T-helper 2 cell treated with Interferon-gamma antibody and Interleukin-4, amounts not matched to agents 100 ng/mL and 5 ng/mL, for 36 hours (primary cell): ENCODE measurements at regions not wholly inside any gene's neighbourhood (a gene's known extent, or its start where the extent isn't known, plus 50 kb on each side); places are given as distances from the start of the nearest gene placed in this dataset.

Experiments
- intact Hi-C: fragments of 100-400 bp; cut with micrococcal nuclease; formaldehyde crosslinking; loops from one replicate; pipeline ENCODE4 v1.15.1; 2023

DNA sequence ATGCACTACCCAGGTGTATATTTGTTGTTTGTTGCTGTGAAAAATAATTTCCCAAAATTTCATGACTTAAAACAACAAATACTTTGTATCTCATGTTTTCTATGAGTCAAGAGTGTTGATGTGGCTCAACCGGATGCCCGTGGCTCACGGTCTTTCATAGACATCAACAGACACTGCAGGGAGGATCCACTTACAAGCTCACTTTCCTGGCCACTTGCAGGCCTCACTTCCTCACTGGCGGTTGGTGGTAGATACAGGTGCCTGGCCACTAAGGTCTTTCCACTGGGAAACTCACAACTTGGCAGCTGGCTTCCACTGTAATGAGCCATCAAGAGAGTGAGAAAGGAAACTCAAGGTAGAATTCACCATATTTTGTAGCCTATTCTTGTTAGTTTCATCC is 662.9 kb downstream of the IRS1 start:
- intact Hi-C loops, result no loop called here

DNA sequence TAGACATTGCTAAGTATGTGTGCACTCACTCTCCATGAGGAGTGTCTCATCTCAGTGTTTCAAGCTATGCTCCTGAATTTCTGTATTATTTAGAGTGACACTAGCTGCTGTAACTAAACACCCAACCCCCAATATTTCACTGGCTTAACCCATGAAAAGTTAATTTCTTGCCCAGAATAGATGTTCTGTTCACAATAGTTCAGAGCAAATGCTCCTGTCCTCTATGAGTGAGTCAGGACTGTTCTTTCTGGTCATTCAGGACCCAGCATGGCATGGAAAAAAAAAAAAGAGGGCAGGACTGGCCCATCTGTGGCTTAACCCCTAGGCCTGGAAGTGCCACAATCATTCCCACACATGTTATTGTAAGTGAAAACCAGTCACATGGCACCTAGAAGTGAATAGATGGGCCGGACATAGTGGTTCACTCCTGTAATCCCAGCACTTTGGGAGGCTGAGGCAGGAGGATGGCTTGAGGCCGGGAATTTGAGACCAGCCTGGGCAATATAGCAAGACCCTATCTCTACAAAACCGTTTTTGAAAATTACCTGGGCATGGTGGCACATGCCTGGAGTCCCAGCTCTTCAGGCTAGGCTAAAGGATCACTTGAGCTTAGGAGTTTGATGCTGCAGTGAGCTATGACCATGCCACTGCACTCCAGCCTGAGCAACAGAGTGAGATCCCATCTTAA is 663.6 kb downstream of the IRS1 start:
- intact Hi-C loops, result no loop called here

DNA sequence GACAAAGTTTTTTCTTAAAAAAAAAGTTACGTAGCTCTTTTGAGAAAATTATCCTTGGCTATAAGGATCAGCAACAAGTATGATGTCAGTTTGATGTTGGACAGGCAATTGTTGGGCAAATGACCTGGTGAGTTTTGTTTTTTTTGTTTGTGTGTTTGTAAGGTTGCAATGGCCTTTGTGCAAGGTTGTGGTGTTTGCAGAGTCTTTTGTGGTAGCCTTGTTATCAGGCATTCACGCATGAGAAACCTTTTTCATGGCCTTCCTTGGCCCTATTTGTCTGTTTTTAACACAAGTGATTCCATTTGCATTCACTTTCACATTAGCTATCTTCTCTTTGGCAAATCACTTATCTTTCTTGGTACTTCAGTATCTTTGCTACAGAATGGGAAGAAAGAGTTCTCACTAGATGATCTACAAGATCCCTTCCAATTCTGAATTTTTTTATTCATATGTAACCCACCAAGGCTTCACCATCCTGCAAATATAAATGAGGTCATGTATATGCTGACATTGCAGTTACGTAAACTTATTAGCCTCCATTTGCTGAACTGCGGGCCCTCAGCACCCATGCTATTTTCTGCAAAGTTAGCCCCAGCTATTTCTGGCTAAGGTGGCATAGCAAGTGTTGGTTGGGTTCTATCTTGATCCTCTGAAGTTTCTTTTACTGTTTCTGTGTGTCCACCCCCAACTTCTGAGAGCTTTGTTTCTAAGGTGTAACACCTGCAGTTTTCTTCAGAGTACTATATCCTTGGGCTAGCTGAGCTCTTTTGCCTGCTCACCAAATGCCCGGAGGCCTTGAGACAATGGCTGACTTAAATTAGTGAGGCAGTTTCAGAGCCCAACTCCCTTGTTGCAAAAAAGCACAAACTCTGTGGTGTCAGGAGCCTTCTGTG is 667.1 kb downstream of the IRS1 start:
- intact Hi-C loops, result no loop called here

DNA sequence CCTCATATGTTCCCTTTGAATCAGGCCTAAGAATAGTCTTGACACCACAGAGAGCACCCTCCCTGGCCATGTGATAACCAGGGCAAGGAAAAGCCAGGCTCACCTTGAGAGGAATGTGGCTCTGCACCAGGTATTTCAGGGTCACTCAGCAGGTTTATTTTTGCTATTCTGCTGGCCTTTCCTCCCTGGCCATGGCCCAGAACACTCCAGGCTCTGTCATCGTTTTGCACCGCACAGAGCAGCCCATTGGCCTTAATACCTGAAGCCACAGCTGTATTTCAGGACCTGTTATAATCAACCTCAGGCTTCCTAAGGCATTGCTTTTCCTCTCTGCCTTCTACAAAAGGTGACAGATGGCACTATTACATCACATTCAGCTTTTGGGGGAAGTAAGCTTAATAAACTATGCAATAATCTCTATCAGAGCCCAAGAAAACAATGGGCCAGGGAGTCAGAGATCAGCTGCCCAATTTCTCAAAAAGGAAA is 668.3 kb downstream of the IRS1 start:
- intact Hi-C loops, result no loop called here

DNA sequence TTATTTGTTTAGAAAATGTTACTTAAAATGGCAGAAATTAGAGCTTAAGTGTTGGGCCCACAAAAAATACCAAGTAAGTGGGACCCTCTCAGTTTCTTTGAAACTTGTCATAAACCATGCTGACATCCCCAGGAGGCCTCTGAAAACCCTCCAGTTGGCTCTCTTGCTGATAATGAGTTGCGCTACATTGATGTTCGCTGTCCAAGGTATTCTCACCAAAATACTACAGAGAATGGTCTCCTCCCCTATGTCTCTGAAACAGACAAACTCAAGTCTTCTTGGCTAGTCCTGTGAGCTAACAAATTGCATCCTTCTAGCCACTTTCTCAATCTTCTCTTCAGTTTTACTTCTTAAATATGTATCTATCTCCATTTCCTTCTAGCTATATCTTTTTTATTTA is 669.4 kb downstream of the IRS1 start:
- intact Hi-C loops, result no loop called here

DNA sequence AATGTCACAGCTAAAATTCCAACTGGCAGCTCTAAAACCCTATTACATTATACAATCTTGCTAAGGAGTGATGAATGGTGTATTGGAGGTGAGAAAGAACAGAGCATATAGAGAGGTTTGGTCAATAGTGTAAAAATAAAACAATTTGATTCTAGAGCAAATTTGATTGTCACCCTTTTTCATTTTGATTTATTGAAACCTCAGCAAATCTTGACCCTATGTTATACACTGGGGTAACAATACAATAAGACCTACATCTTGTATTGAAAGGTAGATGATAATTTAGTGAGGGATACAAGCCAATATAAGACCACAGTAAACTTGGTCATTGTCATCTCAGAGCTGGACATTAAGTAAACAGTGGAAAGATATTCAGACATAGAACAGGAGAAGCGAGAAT is 671.9 kb downstream of the IRS1 start:
- intact Hi-C loops, result no loop called here

DNA sequence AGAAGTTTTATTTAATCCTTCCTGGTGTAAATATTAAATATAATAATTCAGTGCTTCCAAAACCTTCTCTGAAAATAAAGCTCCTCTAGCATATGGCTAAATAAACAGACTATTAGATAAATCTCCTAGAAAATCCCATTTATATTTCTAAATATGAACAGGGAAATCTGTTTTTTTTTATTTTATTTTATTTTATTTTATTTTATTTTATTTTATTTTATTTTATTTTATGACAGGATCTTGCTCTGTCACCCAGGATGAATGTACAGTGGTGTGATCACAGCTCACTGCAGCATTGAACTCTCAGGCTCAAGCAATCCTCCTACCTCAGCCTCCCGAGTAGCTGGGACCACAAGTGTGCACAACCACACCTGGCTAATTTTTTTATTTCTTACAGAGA is 673.5 kb downstream of the IRS1 start:
- intact Hi-C loops, result no loop called here

DNA sequence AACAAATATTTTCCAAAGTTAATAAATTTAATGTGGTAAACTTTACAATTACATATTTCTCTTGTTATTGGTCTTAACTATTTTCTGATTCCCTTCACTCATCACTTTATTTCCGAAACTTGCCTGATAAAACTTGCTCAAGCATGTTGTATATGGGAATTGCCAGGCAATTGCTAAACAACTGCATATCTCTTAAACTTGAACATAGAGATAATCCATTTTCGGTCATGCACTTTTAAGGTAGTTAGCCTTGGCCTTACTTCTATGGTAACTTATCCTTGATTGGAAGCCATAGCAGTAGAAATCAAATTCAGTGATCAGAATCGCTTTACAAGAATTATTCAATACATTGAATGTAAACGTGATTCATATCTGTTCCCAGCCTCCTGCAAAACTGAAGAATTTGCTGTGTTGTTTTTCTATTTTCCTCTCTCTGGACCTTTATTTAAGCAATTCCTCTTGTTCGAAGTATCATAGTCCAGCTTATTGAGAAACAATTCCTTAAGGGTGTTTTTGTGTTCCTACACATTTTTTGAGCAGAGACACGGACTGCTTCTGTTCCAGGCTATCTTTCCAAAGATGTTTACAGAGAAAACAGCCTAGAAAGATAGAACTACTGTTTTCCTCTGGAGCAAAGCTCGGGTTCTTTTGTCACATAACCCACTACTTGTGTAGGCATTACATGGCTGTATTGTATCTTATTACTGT is 674.3 kb downstream of the IRS1 start:
- intact Hi-C loops, result no loop called here

DNA sequence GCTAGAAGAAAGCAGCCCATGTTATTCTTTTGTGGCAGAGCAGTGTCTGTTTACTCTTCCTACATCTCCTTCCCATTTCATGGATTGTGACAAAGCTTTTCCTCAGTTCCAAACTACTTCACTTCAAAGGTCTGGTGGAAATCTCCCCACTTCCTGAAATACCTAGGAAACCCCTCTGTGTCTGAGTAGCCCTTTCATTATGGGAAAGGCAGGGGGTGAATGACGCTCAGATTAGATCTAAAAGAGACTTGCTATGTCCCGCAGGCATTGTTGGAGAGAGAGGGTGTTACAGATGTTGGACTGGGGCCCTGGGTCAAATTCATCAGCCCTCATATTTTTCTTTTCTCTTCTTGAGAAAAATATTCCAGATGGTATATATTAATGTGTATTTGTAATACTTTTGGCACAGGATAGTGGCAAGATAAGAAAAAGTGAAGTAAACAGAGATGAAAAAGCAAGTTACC is 675.0 kb downstream of the IRS1 start:
- intact Hi-C loops, result no loop called here

DNA sequence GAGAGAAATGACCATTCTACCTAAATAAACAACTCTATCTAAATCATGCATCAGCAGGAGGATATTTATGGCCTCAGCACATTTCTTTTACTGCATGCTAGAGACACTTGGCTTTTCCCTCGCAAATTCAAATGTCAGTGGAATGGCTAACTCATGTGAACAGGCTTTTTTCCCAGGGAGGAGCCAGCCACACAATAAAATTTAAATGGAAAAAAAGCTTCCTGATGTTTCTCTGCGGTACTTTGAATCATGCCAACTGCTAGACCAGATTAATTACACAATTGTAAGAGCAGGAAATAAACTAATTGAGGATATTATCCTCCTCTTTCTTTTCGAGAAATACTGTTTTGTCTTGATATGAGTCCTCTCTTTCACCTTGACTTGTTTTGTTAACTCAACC is 676.3 kb downstream of the IRS1 start:
- intact Hi-C loops, result no loop called here

DNA sequence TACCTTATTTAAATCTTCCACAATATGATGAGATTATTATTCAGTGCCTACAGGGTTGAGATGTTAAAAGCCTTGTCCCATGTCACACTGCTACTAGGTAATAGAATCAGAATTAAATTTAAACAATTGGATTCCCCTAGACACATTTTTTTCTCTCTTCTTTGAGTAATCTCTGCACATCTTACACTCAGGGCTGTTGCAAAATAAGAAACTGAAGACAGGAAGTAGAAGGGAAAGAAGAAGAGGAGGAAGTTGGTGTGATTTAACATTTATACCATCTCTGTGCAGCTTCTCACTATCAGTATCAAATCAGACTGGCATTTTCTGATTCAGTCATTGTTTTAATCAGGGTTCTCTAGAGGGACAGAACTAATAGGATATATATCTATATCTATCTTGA is 677.6 kb downstream of the IRS1 start:
- intact Hi-C loops, result no loop called here

DNA sequence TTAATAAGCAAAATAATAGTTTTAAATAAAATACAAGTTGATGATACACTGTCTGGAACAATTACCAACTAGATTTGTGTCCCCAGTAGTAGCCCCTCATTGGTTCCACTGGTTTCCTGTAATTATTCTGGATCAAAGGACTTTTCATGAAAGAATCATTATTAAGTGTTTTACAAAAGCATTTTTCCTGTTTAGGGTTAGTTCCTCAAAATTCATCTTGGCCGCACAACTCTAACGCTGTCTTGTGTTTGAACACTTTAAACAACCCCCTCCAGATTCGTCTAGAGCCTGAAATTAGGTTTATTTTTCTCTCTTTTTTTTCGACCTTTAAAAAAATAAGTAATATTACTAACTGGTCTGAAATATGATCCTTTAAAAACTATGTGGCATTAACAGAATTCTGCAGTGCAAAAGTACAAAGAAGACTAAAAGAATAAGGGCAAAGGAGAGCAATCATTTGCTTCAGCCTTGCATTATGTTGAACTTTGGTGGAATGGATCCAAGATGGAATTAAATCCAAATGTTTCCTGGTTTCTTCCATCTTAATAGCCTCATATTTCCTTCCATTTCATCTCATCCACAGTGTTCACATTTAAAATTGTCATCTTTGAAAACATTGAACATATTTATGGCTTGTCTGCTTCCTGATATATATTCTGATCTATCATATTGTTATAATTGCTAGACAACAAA is 678.4 kb downstream of the IRS1 start:
- intact Hi-C loops, result no loop called here

DNA sequence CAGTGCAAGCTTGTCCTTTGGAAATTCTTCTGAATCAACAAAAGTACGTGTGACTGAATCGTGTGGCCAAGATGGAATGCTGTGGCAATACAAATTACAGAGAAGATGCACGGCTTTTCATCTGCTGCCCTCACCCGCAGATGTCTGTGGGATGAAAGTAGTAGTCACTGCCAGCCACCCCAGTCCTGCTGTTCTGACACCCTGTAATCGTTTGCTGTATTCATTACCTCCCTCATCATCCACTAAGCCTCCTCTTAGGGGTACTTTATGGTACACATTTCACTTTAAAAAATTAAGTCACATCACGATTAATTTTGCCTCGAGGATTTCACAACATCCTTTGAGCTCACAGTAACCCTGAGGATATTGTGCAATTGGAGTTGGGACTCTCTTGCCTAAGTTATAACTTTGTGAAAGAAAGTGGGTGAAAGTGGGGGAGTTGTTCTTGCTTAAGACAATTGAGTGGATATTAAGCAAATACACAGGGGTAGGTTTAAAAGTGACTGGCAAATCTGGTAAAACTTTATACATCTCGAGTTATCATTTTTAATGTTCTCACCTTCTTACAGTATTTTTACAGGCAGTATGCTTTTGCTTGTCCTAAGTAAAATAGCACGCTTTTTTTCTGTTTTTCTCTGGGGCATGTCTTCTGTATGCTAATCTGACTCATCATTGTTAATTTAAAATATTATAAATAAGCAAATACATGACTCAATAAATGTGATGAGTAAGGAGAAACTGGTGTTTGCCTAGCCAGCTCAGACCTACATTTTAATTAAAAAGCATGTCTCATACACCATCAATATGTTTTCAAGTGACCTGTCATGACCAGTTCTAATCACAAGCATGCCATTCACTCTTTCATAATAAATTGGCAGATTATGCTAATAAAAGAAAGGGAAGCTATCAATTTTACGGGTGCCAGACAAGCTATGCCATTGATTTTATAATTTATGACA is 680.9 kb downstream of the IRS1 start:
- intact Hi-C loops, result no loop called here

DNA sequence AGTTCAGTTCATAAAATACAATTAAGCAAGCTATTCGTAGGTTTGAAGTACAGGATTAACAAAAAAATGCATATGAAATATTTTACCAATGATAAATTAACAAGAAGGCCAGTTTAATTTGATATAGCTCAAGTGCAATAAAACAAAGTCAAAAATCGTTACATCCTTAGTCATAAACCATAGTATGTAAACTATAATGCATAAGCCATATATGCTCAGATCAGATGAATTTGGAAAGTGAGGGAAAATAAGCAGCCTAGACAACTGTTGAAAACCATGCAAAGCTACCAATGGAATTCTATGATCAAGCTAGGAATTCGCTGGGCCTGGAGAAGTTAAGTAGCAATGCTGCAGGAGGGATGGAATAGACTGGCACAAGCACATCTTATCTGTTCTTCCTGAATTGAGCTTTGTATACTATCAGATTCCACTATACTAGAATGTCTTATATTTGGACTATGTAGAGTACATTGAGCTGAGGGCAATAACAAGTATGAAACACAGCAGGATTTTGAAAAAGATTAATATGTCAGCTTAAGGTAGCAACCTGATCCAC is 682.0 kb downstream of the IRS1 start:
- intact Hi-C loops, result no loop called here

DNA sequence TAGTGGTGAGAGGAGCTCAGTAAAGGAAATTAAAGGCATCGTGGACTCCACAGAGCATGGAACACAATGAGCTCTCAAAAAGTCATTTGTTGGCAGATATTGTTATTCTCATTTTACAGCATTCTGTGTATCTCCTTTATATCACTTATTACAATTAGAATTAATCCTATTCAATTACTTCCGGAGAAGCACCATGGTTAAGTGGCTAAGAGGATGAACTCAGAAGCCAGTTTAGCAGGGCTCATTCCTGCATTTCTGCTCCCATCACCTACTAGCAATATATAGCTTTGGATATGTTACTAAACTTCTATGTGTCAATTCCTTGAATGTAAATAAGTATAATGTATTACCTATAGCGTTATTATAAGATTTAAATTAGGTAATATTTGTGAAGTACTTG is 683.3 kb downstream of the IRS1 start:
- intact Hi-C loops, result no loop called here

DNA sequence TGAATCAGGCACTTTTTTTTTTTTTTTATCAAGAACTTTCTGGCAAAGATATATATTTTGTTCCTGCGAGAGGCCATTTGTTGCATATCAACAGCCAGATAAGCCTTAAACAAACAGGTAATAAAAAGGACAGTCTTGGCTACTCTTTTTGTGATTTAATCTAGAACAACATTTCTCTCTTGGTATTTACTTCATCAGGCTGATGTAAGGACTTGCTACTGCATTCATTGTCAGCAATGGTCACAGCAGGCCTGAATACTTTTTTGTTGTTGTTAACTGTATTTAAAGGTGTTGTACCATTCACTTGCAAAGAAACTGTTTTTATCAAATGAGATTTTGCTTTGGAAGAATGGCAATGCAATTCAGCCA is 683.8 kb downstream of the IRS1 start:
- intact Hi-C loops, result no loop called here

DNA sequence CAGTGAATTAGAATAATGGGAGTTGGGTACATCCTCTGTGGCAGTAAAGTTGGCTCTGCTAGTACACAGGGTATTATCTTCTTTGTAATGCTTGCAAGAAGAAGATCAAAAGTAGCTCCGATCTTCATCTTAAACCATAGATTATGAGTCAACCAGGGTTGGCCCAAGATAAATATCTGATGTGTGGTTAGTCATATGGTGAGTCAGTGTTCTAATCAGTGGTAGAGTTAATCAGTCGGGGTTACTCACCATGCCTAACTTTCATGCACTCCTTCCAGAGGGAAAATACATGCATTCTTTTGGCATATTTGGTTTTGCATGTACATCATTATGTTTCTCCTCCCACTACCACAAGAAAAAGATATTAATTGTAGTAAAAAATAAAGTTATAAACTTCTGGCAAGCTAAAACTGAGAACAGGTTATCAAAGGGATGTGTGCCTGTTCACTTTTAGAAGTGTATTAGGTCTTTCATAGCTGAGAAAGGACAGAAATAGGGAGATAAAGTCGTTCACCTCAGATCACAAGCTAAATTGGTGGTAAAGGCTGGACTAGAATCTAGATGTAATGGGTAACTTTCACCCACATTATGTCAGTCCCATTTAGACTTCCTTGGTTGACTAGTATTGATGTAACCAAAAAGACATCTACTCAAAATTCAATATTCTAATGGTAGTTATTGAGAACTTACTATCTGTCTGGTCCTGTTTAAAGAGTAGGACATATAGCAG is 684.4 kb downstream of the IRS1 start:
- intact Hi-C loops, result no loop called here

DNA sequence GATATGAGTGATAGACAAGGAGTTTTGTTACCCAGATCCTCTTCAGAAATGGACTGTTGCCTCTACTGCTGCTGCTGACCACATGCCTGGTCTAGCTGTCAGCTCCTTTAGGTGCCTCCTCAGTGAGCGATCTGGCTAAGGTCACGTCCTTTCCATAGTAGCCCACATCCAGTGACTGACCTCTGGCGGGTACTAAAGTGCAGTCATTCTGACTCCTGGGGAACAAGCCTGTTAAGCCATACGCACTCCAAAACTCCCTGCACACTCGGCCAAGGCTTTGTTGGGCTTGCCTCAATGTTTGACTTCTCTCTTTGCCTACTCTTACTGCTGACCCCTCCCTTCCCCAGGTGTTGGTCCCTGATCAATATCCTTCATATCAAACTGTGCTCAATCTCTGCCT is 685.2 kb downstream of the IRS1 start:
- intact Hi-C loops, result no loop called here
